ENCODE measurements at regions not wholly inside any gene's neighbourhood (a gene's known extent, or its start where the extent isn't known, plus 50 kb on each side); places are given as distances from the start of the nearest gene placed in this dataset.

DNA sequence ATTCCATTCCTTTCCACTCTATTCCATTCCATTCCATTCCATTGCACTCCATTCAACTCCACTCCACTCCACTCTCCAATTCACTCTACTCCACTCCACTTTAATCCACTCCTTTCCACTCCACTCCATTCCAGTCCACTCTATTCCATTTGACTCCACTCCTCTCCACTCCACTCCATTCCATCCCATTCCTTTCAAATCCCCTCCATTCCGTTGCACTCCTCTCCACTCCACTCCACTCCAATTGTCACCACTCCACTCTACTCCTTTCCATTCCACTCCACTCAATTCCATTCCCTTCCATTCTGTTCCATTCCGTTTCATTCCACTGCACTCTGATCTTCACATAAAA, 2563.7 kb upstream of the TPTE start:
- ChIA-PET POLR2A (no interaction called here), CTCF (no interaction called here)
- no peak for DNase-seq (ENCODE audit: low read depth in 1 of 2, low spot score in 1 of 2)
- Histone ChIP-seq H3K4me3 (no peak overlapping the region), H3K4me1 (no peaks in the 10 kb centered on the region), H3K27ac (no peak overlapping the region), H3K9me3 (peaks cover 16% of the 10 kb centered on the region; the same call in 2 of the 3 replicates), H3K4me2 (no peak overlapping the region)
- 0% methylated on average over 2 of the region's 2 CpGs for WGBS (ENCODE audit: missing lambda C conversion rate)
- no peak for ATAC-seq
- TF ChIP-seq HEYL (CRISPR knock-in tag; IDR thresholded peaks at IDR 0.05) (no peak), BHLHE40 (IDR thresholded peaks at IDR 0.05; ENCODE audit: low read depth, low read length) (no peak), GATA3 (IDR thresholded peaks at IDR 0.05; ENCODE audit: borderline replicate concordance) (no peak), CBX2 (IDR thresholded peaks at IDR 0.05; ENCODE audit: borderline replicate concordance, low read depth) (no peak), NFE2L2 (conservative IDR thresholded peaks at IDR 0.05; ENCODE audit: low read length) (no peak), KDM5A (IDR thresholded peaks at IDR 0.05) (no peak), POLR2A (IDR thresholded peaks at IDR 0.05; ENCODE audit: low read length) (no peak), TFCP2L1 (CRISPR knock-in tag; IDR thresholded peaks at IDR 0.05) (no peak), RAD21 (conservative IDR thresholded peaks at IDR 0.05 in 1 of 2, IDR thresholded peaks at IDR 0.05 in 1 of 2) (no peak), ZNF302 (CRISPR knock-in tag; IDR thresholded peaks at IDR 0.05) (no peak), HOXA7 (CRISPR knock-in tag; IDR thresholded peaks at IDR 0.05) (no peak), EHMT2 (IDR thresholded peaks at IDR 0.05; ENCODE audit: low read depth) (no peak), ZSCAN20 (CRISPR knock-in tag; IDR thresholded peaks at IDR 0.05) (no peak), CHD4 (IDR thresholded peaks at IDR 0.05; ENCODE audit: borderline replicate concordance) (no peak), EP300 (IDR thresholded peaks at IDR 0.05) (no peak), CHD2 (IDR thresholded peaks at IDR 0.05; ENCODE audit: low read length, partially characterized antibody) (no peak), FOXS1 (CRISPR knock-in tag; IDR thresholded peaks at IDR 0.05) (no peak)
- TF ChIP-seq, protein P1, sequence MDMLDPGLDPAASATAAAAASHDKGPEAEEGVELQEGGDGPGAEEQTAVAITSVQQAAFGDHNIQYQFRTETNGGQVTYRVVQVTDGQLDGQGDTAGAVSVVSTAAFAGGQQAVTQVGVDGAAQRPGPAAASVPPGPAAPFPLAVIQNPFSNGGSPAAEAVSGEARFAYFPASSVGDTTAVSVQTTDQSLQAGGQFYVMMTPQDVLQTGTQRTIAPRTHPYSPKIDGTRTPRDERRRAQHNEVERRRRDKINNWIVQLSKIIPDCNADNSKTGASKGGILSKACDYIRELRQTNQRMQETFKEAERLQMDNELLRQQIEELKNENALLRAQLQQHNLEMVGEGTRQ (IDR thresholded peaks at IDR 0.05), result no peak
- TF ChIP-seq, protein P2, sequence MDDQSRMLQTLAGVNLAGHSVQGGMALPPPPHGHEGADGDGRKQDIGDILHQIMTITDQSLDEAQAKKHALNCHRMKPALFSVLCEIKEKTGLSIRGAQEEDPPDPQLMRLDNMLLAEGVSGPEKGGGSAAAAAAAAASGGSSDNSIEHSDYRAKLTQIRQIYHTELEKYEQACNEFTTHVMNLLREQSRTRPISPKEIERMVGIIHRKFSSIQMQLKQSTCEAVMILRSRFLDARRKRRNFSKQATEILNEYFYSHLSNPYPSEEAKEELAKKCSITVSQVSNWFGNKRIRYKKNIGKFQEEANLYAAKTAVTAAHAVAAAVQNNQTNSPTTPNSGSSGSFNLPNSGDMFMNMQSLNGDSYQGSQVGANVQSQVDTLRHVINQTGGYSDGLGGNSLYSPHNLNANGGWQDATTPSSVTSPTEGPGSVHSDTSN (IDR thresholded peaks at IDR 0.05), result no peak
- FAIRE-seq, result no peak

Measured in A549 (cell line).